HepG2 (cell line): ENCODE measurements at regions not wholly inside any gene's neighbourhood (a gene's known extent, or its start where the extent isn't known, plus 50 kb on each side); places are given as distances from the start of the nearest gene placed in this dataset.

ENCODE experiments used
- ATAC-seq: fragments of 200-7000 bp; cut with Tn5 transposase; 3 replicates; pipeline ENCODE4 v1.9.1; 2020; ENCODE audit warnings: mild to moderate bottlenecking, moderate library complexity
- BruUV-seq: library from RNA; stranded (reverse); fragments of 400-500 nt; replicated peaks from 2 replicates; lab custom pipeline; 2021; lab: Mats Ljungman, UMichigan
- CTCF ChIA-PET: fragments of 300-600 bp; formaldehyde crosslinking; extraction: SDS; loops from one replicate; lab custom pipeline; 2021; ENCODE audit warnings: low total read pairs, inconsistent platforms, low intra/inter-chr PET ratio; lab: Yijun Ruan, JAX
- POLR2A ChIA-PET: fragments of 350-600 bp; sonication (Branson Sonifier 250); formaldehyde crosslinking; loops from one replicate; lab custom pipeline; 2020; ENCODE audit warnings: antibody characterized with exemption, inconsistent platforms; lab: Yijun Ruan, JAX
- DNase-seq: peaks from one replicate; pipeline ENCODE4 v3.0.0-alpha.2; 2015; ENCODE audit warnings: low spot score
- FAIRE-seq: peaks from 3 replicates; lab custom pipeline; 2011; peaks lifted over from hg19 to GRCh38; lab: Jason Lieb, UNC
- H2AFZ ChIP-seq: one replicate; pipeline ENCODE4 v1.6.1; 2011; ENCODE audit warnings: low read length, inconsistent platforms
- H3K27ac ChIP-seq: fragments of 300-600 bp; 3 replicates; pipeline ENCODE4 v1.8.0; 2011; ENCODE audit warnings: mixed run types, mild to moderate bottlenecking, mixed read lengths, low read length, inconsistent platforms; ENCODE audit not compliant: insufficient read depth; ENCODE audit errors: extremely low read length
- H3K27me3 ChIP-seq, 2 experiments: fragments of 200-600 bp in 1 of 2; 2 replicates in 1 of 2; 3 replicates in 1 of 2; pipeline versions ENCODE4 v1.6.0 to v1.8.0; 2011; ENCODE audit warnings: low read length in 2 of 2, mild to moderate bottlenecking in 2 of 2, moderate library complexity in 2 of 2, inconsistent platforms in 1 of 2; ENCODE audit not compliant: insufficient read depth in 2 of 2, control insufficient read depth in 1 of 2
- H3K36me3 ChIP-seq, 2 experiments: fragments of 200-600 bp in 1 of 2; replicated peaks in 1 of 2; 2 replicates in 1 of 2; 3 replicates in 1 of 2; pipeline versions ENCODE4 v1.5.1 to v1.8.0; 2011; ENCODE audit warnings: low read length in 2 of 2, inconsistent platforms in 1 of 2; ENCODE audit not compliant: insufficient read depth in 2 of 2, control insufficient read depth in 1 of 2
- H3K4me1 ChIP-seq: 2 replicates; pipeline ENCODE4 v1.5.1; 2012; ENCODE audit warnings: low read length, inconsistent platforms; ENCODE audit not compliant: insufficient read depth
- H3K4me2 ChIP-seq: 2 replicates; pipeline ENCODE4 v1.6.0; 2011; ENCODE audit warnings: low read depth, low read length, inconsistent platforms
- H3K4me3 ChIP-seq, 3 experiments: fragments of 200-600 bp in 1 of 3; sonication (generic), shearing (Covaris generic) in 1 of 3; replicated peaks in 1 of 3; 2 replicates each; pipeline ENCODE4 v1.5.1; 2011 to 2016; ENCODE audit warnings: low read length in 3 of 3, inconsistent platforms in 2 of 3, low read depth in 2 of 3, mild to moderate bottlenecking in 2 of 3, control low read depth in 1 of 3, mixed read lengths in 1 of 3; ENCODE audit not compliant: insufficient read depth in 1 of 3
- H3K79me2 ChIP-seq: one replicate; pipeline ENCODE4 v1.6.1; 2011; ENCODE audit warnings: low read length, inconsistent platforms; ENCODE audit not compliant: insufficient read depth
- H3K9ac ChIP-seq: 2 replicates; pipeline ENCODE4 v1.6.0; 2011; ENCODE audit warnings: mild to moderate bottlenecking, low read depth, low read length, inconsistent platforms; ENCODE audit not compliant: insufficient read depth
- H3K9me3 ChIP-seq: 2 replicates; pipeline ENCODE4 v1.5.1; 2012; ENCODE audit warnings: mild to moderate bottlenecking, low read length
- H4K20me1 ChIP-seq: 2 replicates; pipeline ENCODE4 v1.6.0; 2011; ENCODE audit warnings: inconsistent platforms, mild to moderate bottlenecking, low read length, moderate library complexity; ENCODE audit not compliant: insufficient read depth
- AKAP8 ChIP-seq: sonication (generic); formaldehyde crosslinking; IDR thresholded peaks from 2 replicates; pipeline ENCODE4 v1.5.1; 2020; ENCODE audit warnings: mild to moderate bottlenecking, missing genetic modification reagents
- GZF1 ChIP-seq: sonication (generic); formaldehyde crosslinking; IDR thresholded peaks from 2 replicates; pipeline ENCODE4 v1.5.1; 2020; ENCODE audit warnings: mild to moderate bottlenecking, missing genetic modification reagents
- HNF4G ChIP-seq, 2 experiments: sonication (generic) in 1 of 2; formaldehyde crosslinking in 1 of 2; IDR thresholded peaks; 2 replicates each; pipeline versions ENCODE4 v1.4.0 to v1.6.1; 2011 to 2020; ENCODE audit warnings: borderline replicate concordance in 2 of 2, low read depth in 2 of 2, mild to moderate bottlenecking in 2 of 2, low read length in 1 of 2, missing genetic modification reagents in 1 of 2, moderate library complexity in 1 of 2
- TGIF2 ChIP-seq: IDR thresholded peaks from 2 replicates; pipeline ENCODE4 v1.6.1; 2016; ENCODE audit warnings: control low read depth, missing compliant biosample characterization
- ZFP62 ChIP-seq: sonication (generic); formaldehyde crosslinking; IDR thresholded peaks from 2 replicates; pipeline ENCODE4 v1.4.0; 2020; ENCODE audit warnings: missing genetic modification reagents
- ZMYM2 ChIP-seq: sonication (generic); formaldehyde crosslinking; IDR thresholded peaks from 2 replicates; pipeline ENCODE4 v1.8.0; 2022; ENCODE audit warnings: mild to moderate bottlenecking, missing genetic modification reagents
- ZMYM4 ChIP-seq: sonication (generic); formaldehyde crosslinking; IDR thresholded peaks from 2 replicates; pipeline ENCODE4 v1.8.1; 2023; ENCODE audit warnings: mild to moderate bottlenecking, missing genetic modification reagents
- ZNF790 ChIP-seq: sonication (generic); formaldehyde crosslinking; IDR thresholded peaks from 2 replicates; pipeline ENCODE4 v1.8.0; 2022; ENCODE audit warnings: missing genetic modification reagents, mild to moderate bottlenecking, borderline replicate concordance
- ZSCAN25 ChIP-seq: sonication (generic); formaldehyde crosslinking; IDR thresholded peaks from 2 replicates; pipeline ENCODE4 v1.8.0; 2022; ENCODE audit warnings: mild to moderate bottlenecking, missing genetic modification reagents
- WGBS: methylation state at CpG from one replicate; pipeline ENCODE4 v1.1.6; 2017; ENCODE audit warnings: low lambda C conversion rate; 5-methylcytosine and 5-hydroxymethylcytosine counted together
- in situ Hi-C: cut with HindIII; loops from 2 replicates; pipeline ENCODE4 v1.10.0; 2017; ENCODE audit warnings: low pct_unique_long_range_greater_than_20kb; ENCODE audit not compliant: extremely low pct_ligation_motif_present
- intact Hi-C: fragments of 100-400 bp; cut with micrococcal nuclease; formaldehyde crosslinking; loops from one replicate; pipeline ENCODE4 v1.10.0; 2022; ENCODE audit not compliant: unreplicated experiment
- TF ChIP-seq, protein P1 (sequence below): sonication (generic); formaldehyde crosslinking; IDR thresholded peaks from 2 replicates; pipeline ENCODE4 v1.5.0; 2020; ENCODE audit warnings: mild to moderate bottlenecking, missing genetic modification reagents
- TF ChIP-seq, protein P2 (sequence below): sonication (generic); formaldehyde crosslinking; IDR thresholded peaks from 2 replicates; pipeline ENCODE4 v1.4.0; 2020; ENCODE audit warnings: missing genetic modification reagents, mild to moderate bottlenecking, borderline replicate concordance
- TF ChIP-seq, protein P3 (sequence below): sonication (generic); formaldehyde crosslinking; IDR thresholded peaks from 2 replicates; pipeline ENCODE4 v1.4.0; 2020; ENCODE audit warnings: mild to moderate bottlenecking, low read depth, missing genetic modification reagents
- TF ChIP-seq, protein P4 (sequence below): sonication (generic); formaldehyde crosslinking; IDR thresholded peaks from 2 replicates; pipeline ENCODE4 v1.4.0; 2020; ENCODE audit warnings: missing genetic modification reagents, borderline replicate concordance
- TF ChIP-seq, protein P5 (sequence below): sonication (generic); formaldehyde crosslinking; IDR thresholded peaks from 2 replicates; pipeline ENCODE4 v1.5.0; 2020; ENCODE audit warnings: missing genetic modification reagents

DNA sequence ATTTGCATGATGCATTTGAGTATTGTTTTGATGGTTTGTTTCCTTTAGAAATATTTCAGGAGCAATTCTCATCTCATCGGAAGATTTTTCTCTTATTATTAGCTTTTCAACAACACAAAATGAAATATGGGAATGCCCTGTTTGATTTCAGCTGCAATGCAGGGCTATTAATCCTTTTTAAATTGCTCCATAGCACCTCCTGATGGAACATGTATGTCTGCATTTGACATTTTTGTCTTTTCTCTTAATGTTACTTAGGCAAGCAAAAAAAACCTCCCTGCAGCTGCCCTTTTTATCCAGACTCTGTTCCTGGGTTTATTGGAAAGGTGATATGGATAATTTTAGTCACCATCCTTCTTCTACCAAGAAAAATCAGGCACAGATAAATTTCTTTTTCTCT is 895.8 kb downstream of the RPS29 start:
- ChIA-PET POLR2A (no interaction called here), CTCF (no interaction called here)
- no peaks in the 10 kb centered on the region for H3K4me1 ChIP-seq
- intact Hi-C loops = no loop called here
- no peaks in the 10 kb centered on the region for H4K20me1 ChIP-seq
- no peaks in the 10 kb centered on the region; a peak in 1 of 5 replicates for H3K27me3 ChIP-seq
- no peaks in the 10 kb centered on the region for H3K79me2 ChIP-seq
- H3K27ac ChIP-seq = no peak overlapping the region
- H3K36me3 ChIP-seq = no peaks in the 10 kb centered on the region
- DNase-seq (no peak), ATAC-seq (no peak), FAIRE-seq (no peak)
- WGBS = 0% methylated on average over 1 of the region's 1 CpG
- BruUV-seq = no TSS peak
- H3K4me3 ChIP-seq = no peak overlapping the region
- no peak overlapping the region for H3K4me2 ChIP-seq
- H3K9me3 ChIP-seq = peaks cover 24% of the 10 kb centered on the region; the same call in 1 of the 2 replicates
- H2AFZ ChIP-seq = no peak overlapping the region
- in situ Hi-C loops = no loop called here
- H3K9ac ChIP-seq = no peak overlapping the region
- TF ChIP-seq ZSCAN25 = no peak
- TF ChIP-seq GZF1 = no peak
- TF ChIP-seq, protein P1, sequence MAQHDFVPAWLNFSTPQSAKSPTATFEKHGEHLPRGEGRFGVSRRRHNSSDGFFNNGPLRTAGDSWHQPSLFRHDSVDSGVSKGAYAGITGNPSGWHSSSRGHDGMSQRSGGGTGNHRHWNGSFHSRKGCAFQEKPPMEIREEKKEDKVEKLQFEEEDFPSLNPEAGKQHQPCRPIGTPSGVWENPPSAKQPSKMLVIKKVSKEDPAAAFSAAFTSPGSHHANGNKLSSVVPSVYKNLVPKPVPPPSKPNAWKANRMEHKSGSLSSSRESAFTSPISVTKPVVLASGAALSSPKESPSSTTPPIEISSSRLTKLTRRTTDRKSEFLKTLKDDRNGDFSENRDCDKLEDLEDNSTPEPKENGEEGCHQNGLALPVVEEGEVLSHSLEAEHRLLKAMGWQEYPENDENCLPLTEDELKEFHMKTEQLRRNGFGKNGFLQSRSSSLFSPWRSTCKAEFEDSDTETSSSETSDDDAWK (CRISPR knock-in tag) = no peak
- TF ChIP-seq ZFP62 = no peak
- no peak for TF ChIP-seq ZMYM4 (CRISPR knock-in tag)
- TF ChIP-seq HNF4G (IDR thresholded peaks at IDR 0.05; ENCODE audit: borderline replicate concordance, low read depth, low read length) = no peak
- no peak for TF ChIP-seq HNF4G (CRISPR knock-in tag; IDR thresholded peaks at IDR 0.05; ENCODE audit: borderline replicate concordance, low read depth)
- TF ChIP-seq, protein P2, sequence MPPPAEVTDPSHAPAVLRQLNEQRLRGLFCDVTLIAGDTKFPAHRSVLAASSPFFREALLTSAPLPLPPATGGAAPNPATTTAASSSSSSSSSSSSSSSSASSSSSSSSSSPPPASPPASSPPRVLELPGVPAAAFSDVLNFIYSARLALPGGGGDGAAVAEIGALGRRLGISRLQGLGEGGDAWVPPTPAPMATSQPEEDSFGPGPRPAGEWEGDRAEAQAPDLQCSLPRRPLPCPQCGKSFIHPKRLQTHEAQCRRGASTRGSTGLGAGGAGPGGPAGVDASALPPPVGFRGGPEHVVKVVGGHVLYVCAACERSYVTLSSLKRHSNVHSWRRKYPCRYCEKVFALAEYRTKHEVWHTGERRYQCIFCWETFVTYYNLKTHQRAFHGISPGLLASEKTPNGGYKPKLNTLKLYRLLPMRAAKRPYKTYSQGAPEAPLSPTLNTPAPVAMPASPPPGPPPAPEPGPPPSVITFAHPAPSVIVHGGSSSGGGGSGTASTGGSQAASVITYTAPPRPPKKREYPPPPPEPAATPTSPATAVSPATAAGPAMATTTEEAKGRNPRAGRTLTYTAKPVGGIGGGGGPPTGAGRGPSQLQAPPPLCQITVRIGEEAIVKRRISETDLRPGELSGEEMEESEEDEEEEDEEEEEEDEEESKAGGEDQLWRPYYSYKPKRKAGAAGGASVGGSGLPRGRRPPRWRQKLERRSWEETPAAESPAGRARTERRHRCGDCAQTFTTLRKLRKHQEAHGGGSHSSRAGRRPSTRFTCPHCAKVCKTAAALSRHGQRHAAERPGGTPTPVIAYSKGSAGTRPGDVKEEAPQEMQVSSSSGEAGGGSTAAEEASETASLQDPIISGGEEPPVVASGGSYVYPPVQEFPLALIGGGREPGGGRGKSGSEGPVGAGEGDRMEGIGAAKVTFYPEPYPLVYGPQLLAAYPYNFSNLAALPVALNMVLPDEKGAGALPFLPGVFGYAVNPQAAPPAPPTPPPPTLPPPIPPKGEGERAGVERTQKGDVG (CRISPR knock-in tag) = no peak
- no peak for TF ChIP-seq ZMYM2 (CRISPR knock-in tag)
- TF ChIP-seq, protein P3, sequence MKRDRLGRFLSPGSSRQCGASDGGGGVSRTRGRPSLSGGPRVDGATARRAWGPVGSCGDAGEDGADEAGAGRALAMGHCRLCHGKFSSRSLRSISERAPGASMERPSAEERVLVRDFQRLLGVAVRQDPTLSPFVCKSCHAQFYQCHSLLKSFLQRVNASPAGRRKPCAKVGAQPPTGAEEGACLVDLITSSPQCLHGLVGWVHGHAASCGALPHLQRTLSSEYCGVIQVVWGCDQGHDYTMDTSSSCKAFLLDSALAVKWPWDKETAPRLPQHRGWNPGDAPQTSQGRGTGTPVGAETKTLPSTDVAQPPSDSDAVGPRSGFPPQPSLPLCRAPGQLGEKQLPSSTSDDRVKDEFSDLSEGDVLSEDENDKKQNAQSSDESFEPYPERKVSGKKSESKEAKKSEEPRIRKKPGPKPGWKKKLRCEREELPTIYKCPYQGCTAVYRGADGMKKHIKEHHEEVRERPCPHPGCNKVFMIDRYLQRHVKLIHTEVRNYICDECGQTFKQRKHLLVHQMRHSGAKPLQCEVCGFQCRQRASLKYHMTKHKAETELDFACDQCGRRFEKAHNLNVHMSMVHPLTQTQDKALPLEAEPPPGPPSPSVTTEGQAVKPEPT = no peak
- TF ChIP-seq, protein P4, sequence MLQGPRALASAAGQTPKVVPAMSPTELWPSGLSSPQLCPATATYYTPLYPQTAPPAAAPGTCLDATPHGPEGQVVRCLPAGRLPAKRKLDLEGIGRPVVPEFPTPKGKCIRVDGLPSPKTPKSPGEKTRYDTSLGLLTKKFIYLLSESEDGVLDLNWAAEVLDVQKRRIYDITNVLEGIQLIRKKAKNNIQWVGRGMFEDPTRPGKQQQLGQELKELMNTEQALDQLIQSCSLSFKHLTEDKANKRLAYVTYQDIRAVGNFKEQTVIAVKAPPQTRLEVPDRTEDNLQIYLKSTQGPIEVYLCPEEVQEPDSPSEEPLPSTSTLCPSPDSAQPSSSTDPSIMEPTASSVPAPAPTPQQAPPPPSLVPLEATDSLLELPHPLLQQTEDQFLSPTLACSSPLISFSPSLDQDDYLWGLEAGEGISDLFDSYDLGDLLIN (CRISPR knock-in tag) = no peak
- TF ChIP-seq AKAP8 (CRISPR knock-in tag) = no peak
- no peak for TF ChIP-seq TGIF2
- TF ChIP-seq, protein P5, sequence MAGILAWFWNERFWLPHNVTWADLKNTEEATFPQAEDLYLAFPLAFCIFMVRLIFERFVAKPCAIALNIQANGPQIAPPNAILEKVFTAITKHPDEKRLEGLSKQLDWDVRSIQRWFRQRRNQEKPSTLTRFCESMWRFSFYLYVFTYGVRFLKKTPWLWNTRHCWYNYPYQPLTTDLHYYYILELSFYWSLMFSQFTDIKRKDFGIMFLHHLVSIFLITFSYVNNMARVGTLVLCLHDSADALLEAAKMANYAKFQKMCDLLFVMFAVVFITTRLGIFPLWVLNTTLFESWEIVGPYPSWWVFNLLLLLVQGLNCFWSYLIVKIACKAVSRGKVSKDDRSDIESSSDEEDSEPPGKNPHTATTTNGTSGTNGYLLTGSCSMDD (CRISPR knock-in tag) = no peak
- TF ChIP-seq ZNF790 = no peak
